Activated CD4-positive, CD25-positive, alpha-beta regulatory T cell (primary cell): ENCODE measurements at regions not wholly inside any gene's neighbourhood (a gene's known extent, or its start where the extent isn't known, plus 50 kb on each side); places are given as distances from the start of the nearest gene placed in this dataset.
"Not testable (repeated sequence)": the region's sequence is repeated elsewhere in the genome, so short reads cannot be mapped to it uniquely, and the experiment has no call there.

Source experiments
- DNase-seq, 4 experiments: peaks; one replicate each; lab custom pipeline; 2025; lab: John Stamatoyannopoulos, UW

DNA sequence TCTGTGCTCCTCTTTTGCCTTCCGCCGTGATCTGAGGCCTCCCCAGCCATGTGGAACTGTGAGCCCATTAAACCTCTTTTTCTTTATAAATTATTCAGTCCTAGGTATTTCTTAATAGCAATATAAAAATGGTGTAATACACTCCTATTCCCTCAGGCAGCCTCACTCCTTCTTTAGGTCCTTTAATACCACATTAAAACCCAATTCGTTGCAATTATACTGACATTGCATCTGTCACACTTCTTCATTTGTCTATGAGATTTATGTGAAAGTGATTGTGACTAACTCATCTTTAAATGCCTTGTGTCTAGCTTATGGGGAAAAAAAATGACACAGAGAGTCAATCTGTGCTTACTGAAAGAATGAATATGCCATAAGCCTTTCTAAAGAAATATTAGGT lies 1035.2 kb upstream of the SLIT2 start:
- DNase-seq: no peak

DNA sequence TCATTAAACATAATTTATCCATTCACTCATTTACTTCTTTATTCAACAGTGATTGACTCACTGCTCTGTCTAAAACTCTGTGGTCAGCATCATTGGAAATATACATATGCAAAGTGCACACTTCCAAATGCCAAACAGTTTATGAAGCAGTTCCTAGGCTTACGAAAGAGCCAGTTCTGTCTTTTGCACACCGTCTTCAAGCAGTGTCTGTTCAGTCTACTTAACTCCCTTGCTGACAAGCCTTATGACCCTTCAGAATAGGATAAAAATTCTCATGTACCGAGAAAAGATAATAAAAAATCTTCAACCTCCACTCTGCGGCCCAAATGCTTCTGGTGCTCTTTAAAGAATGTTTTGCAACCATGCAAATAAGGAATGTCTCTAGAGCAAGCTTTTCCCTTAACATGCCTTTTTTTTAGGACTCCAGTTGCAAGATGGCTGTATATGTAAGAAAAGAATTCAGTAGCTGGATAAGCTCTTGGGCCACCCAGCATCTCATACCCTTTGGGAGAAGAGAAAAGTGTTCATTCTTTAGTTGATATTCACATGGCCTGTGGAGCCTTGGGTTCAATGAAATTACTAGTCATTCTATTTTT lies 1037.0 kb upstream of the SLIT2 start:
- no peak for DNase-seq

DNA sequence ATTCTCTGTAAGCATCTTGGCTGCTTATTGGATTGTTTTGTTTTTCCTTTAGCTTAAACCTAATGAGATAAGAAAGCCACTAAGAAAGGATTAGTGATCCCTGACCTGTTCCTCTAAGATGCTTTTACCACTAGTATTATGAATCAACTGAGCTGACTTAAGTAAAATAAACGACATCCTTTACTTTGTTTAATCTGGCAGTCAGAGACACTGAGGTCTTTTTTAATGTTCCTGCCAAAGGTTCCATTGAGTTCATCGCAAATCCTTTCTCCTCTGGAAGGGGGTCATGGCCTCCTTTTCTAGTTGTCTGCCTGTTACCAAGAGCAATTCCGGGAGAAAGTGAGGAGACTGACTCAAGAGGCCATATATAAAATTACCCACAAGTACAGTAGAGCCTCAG lies 1038.3 kb upstream of the SLIT2 start:
- DNase-seq: no peak

DNA sequence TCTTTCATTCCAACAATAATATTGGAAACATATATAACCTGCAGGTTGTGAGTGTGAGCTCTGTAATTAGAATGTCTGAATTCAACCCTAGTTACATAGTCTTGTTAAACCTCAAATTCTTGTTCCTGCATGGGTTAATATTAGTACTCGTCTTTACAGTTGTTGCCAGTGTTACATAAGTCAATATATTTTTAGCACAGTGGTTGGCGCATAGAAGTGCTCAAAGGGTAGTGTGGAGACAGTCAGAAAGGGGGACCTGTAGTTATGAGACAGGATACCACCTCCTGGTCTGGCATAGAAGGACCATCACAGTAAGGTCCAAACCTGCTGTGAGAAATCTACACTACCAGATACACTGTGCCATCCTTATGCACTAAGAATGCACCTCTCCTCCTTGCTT lies 1045.9 kb upstream of the SLIT2 start:
- no peak for DNase-seq

DNA sequence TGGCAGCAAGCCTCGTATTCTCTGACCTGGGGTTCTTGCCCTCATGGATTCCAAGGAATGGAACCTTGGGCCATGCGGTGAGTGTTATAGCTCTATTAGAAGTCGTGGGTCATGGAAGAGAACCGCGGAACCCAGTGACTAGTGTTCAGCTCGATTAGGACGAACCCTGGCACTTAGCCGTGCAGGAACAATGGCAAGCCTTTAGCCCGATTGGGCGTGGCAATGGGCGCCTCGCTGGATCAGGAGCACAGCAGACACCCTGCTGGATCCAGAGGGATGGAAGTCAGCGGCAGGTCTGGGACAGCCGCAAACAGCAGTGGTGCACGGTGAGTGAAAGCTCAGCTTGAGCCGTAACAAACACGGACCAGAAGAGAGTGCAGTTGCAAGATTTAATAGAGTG lies 1053.9 kb upstream of the SLIT2 start:
- not testable (repeated sequence) for DNase-seq

DNA sequence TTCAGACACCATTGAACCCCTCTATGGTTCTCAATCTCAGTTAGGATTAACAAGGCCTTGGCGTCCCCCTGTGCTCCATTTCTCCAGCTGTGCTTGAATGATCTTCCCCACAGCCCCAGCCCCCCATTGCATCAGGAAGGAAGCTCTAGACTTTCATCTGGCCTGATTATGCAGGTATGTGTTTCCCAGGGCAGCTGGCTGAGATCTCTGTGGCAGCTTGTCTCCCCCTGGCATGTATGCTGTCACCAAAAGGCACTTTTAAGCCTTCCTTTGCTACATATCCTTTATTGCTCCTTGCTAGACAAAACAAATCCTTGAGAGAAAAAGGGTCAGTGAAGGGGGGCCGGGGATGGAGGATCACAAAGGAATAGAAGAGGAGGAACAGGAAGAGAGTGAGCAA lies 1056.0 kb upstream of the SLIT2 start:
- no peak for DNase-seq

DNA sequence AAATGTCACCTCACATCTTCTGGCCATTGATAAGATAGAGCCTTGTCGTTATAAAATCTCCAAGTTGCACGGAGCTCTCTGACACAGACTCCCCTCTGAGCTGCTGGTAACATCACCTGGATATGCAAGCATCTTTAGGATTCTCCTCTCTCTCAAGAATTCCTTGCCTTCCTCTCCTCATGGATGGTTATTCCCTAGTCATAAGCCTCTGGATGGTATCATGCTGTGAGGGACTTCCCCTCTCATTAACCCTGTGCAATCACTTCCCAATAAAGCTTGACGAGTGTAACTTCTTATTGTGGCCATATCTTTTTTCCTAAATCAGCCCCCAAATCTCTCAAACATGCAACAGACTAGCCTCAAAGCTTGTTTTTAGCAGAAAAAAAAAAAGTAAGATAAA lies 1057.0 kb upstream of the SLIT2 start:
- no peak for DNase-seq

DNA sequence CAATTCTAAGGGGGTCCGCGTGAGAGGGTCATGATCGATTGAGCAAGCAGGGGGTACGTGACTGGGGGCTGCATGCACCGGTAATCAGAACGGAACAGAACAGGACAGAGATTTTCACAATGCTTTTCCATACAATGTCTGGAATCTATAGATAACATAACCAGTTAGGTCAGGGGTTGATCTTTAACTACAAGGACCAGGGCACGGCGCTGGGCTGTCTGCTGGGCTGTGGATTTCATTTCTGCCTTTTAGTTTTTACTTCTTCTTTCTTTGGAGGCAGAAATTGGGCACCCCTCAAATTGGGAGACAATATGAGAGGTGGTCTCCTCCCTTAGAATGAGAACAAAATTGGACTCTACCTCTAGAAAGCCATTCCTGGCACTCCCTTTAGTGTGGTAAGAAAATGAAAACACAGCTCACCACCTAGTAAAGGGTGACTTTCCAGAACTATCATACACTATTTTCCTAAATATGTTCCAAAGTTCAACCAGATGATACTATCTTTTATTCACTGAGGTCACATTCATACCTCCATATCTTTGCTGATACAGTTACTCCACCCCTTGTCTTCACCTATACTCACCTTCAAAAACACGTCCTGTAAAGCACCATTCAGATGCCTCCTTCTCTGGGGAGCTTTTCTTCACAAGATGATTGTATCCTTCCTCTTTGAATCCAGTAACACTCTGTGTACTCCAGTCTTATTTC lies 1058.3 kb upstream of the SLIT2 start:
- DNase-seq: no peak

DNA sequence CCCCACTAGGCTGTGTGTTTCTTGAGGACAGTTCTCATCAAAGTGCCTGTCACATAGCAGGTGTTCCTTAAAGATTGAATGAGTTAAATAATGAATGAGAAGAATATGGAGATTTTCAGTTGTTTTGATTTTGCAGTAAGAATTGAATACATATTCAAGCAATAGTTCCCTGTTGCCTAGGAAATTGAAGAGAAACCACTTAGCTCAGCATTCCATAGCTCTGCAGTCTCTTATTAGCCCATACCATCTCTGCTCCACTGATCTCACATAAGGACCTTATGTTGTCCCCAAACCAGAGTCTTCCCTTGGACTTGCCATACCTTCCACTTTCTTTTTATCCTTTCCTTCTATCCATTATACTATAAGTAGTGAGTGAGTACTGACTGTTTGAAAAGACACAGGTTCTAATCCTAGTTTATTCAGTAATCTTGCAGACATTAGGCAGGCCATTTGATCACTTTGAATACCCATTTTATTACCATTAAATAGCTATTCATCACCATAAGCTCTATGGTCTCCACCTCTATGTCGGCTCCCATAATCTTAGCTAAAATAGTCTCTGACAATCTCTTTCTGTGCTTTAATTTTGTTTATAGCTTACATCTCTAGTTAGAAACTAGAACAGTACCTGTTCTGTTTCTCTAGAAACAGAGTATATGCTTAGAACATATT lies 1059.6 kb upstream of the SLIT2 start:
- DNase-seq: no peak

DNA sequence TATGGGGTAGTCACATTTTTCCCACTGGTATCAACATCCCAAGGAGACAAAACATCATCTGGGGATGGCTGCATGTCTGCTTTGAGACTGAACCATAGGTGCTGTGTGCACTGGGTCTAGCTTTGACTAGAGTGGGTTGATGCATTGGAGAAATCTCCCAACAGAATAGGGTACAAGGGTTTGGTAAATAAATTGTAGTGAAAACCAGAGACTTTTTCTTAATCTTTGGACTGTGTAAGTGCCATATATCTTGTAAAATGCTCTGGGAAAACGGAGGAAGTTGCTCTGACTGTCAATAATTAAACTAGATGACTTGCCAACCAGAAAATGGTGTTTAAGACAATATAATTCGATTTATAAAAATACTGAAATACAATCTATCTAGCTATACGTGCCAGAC lies 1064.0 kb upstream of the SLIT2 start:
- no peak for DNase-seq

DNA sequence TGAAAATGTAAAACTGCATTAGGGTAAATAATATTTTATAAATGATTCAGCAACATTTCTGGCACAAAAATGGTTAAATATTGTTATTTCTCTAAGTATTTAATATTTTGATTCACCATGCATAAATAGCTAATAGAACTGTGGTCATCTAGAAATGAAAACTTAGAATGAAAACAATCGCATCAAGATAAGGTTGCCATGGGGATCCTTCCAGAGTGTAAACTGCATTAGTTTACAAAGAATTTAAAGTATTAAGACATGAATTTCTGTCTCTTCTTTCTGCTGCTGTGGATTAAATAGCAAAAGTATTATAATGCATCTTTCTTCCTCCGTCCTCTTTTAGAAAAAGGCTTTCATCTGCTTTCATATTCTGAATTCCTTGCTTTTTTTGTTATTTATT lies 1064.6 kb upstream of the SLIT2 start:
- no peak for DNase-seq

DNA sequence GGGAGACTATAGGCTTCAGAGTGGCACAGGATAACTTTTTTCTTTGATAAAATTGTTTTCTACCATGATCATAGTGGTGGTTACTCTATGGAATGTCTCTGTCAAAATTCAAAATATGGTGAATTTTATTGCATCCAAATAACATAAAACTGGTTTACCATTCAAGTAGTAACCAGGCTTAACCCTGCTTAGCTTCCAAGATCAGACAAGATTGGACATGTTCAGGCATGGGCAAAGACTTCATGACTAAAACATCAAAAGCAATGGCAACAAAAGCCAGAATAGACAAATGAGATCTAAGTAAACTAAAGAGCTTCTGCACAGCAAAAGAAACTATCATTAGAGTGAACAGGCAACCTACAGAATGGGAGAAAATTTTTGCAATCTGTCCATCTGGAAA lies 1070.1 kb upstream of the SLIT2 start:
- not testable (repeated sequence) for DNase-seq

DNA sequence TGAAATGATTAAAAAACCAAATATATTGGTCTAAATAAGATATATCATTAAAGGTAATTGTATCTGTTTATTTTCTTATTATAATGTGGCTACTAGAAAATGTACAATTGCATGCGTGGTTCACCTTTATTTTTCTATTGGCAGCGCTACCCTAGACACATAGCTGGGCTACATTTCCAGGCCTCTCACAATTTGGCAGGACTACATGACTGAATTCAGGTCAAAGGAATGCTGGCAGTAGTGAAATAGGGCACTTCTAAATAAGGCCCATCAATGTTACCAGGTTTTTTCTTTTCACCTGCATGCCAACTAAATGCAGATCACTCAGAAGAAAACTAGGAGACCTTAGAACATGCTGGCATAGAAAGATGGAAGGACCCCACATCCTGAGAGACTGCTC lies 1072.9 kb upstream of the SLIT2 start:
- DNase-seq: no peak

DNA sequence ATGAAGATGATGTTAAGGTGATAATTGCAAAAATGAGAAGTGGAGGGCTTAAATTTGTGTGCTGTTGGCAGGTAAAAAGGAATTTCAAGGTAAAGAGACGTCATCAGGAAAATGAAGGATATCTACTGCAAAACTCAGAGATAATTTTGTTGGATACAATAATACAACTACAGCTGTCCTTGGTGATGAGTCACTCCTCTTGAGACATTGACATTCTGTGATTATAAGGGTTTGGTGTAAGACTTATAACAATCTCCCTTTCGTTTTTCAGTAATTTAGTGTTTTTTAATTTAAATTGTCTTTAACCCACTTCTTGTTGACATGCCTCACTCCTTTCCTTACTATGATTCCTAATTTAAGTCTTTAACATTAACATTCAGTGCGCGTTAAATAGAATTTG lies 1074.1 kb upstream of the SLIT2 start:
- DNase-seq: no peak

DNA sequence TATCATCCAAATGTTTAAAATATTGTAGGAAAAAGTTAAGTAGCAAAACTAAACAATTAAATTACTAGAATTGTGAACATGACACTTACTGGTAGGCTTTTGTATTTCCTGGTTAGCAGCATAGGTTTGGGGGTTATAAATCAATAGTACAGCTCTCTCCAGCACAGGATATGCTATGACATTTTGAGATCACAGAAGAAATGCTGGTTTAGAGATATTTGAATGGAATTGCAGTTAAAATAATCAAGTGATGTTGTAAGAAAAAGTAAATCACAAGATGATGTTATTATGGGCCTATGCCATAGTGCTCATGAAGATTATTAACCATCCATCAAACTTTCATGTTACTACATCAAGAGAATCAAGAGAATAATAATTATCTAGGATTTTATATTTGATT lies 1079.9 kb upstream of the SLIT2 start:
- no peak for DNase-seq

DNA sequence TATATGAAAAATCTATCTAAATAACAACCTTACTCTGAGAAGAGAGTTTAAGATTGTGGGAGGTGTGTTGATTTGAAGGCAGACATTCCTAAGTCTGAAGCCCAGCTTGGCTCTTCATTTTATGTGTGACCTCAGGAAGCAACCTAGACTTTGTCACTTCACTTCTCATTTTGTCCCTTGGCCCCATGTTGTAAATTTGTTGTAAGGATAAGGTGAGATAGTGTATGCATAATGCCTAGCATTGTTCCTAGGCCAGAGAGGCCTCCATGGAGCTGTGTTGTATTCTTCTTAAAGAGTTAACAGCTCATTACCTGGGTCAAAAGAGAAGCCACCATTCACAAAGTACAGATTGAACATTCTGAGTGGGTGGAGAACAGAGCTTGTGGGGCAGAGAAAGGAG lies 1084.4 kb upstream of the SLIT2 start:
- DNase-seq: no peak

DNA sequence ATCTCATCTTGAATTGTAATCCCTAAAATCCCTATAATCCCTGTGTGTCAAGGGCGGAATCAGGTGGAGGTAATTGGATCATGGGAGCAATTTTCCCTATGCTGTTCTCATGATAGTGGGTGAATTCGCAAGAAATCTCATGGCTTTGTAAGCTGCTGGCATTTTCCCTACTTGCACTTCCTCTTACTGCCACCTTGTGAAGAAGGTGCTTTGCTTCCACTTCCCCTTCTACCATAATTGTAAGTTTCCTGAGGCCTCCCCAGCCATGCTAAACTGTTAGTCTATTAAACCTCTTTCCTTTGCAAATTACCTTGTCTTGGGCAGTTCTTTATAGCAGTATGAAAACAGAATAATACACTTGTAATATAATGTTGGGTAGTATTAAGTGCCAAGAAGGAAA lies 1087.4 kb upstream of the SLIT2 start:
- DNase-seq: no peak

DNA sequence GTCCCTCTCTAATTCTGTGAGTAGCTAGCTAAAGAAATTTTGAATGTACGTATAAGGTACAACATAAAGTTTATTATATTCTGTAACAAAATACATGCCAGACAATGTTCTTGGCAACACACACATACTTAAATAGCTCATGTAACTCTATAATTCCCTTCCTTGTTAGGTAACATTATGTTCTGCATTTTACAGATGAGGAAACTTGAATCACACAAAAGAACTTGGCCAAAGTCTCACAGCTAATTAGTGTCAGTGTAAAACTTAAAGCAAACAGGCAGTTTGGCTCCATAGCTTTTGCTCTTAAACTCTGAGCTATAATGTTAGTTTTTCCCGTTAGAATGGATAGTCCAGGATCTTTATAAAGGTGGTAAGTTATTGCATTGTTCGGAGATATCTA lies 1091.8 kb upstream of the SLIT2 start:
- DNase-seq: no peak

DNA sequence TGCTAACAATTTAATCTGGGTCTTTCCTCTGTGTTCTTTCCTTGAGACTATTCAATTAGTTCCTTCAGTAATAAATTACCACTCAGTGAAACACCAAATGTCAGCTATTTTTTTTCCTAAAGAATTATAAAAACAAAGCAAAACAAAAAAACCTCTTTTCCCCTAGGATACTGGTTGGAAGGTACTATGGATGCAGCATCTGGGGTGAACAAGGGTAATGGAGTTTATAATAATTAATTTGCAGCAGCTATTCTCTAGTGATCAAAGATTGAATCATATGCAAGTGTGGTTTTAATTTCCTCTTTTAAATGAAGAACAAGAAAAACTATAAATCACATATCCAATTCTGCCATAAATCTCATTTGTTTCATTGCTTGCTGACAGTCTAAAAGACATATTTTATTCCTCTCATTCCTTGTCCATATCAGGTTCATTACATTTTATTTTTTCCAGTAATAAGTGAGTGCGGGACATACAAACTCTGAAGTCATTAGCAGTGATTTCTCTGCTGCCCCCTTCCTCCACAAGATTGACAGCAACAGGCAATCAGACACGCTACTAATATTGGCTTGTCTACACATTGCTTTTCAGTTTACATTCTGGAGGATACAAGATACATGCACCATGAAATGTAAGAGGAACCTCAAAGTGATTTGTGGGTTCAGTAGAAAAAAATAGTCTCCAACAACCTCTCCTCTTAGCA lies 1093.4 kb upstream of the SLIT2 start:
- DNase-seq: no peak

DNA sequence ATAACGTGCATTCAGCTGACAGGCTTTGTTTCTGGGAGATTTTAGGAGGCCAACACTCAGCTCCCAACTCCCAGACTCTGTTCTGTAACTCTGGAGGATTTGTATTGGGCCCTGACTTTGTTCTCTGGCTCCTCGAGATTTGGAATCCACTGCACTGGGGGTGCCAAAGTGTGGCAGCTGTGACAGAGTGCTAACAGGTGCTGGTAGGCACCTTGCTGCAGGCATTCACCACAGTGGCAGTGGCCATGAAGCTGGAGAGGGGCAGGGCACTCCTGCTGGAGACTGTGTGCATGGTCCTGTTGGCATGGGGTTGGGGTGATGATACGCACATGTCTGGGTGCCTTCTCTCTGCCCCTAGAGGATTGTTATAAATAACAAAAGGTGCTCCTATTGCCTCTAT lies 1094.9 kb upstream of the SLIT2 start:
- no peak for DNase-seq

DNA sequence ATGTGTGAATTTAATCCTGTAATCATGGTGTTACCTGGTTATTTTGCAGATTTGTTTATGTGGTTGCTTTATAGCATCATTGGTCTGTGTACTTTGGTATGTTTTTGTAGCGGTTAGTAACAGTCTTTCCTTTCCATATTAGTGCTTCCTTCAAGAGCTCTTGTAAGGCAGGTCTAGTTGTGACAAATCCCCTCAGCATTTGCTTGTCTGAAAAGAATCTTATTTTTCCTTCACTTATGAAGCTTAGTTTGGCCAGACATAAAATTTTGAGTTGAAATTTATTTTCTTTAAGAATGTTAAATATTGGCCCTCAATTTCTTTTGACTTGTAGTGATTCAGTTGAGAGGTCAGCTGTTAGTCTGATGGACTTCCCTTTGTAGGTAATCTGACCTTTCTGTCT lies 1096.1 kb upstream of the SLIT2 start:
- DNase-seq: no peak

DNA sequence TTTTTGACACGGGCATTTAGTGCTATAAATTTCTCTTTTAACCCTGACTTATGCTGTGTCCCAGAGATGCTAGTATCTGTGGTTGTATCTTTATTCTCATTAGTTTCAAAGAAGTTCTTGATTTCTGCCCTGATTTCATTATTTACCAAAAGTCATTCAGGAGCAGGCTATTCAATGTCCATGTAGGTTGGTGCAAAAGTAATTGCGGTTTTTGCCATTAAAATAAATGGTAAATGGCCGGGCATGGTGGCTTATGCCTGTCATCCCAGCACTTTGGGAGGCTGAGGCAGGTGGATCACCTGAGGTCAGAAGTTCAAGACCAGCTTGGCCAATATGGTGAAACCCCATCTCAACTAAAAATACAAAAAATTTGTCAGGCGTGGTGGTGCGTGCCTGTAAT lies 1097.4 kb upstream of the SLIT2 start:
- not testable (repeated sequence) for DNase-seq

DNA sequence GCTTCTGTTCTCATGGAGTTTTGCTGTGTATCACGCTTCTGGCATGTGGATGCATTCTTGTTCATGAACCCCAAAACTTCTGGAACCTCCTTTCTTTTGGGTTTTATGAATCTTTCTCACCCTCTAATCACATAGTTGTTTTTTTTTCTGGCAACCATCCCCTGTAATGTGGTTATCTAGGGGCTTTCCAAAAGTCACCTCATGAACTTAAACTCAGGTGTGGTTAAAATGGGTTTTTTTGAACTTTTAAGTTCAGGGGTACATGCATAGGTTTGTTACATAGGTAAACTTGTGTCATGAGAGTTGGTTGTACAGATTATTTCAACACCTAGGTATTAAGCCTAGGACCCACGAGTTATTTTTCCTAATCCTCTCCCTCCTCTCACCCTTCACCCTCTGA lies 1099.4 kb upstream of the SLIT2 start:
- DNase-seq: no peak
